Smooth muscle cell (in vitro differentiated cells): ENCODE measurements at regions not wholly inside any gene's neighbourhood (a gene's known extent, or its start where the extent isn't known, plus 50 kb on each side); places are given as distances from the start of the nearest gene placed in this dataset.

Experiments
- DNase-seq: peaks from one replicate; lab custom pipeline; 2025; ENCODE audit not compliant: unreplicated experiment; lab: John Stamatoyannopoulos, UW
- H2AFZ ChIP-seq: fragments of 200-600 bp; sonication (generic); 2 replicates; pipeline ENCODE4 v1.6.0; 2016; ENCODE audit warnings: antibody characterized with exemption, low read depth, mild to moderate bottlenecking
- H3F3A ChIP-seq: fragments of 200-600 bp; sonication (generic); 2 replicates; pipeline ENCODE4 v1.6.0; 2017; ENCODE audit warnings: antibody characterized with exemption, low read depth
- H3K27ac ChIP-seq: fragments of 200-600 bp; sonication (generic); 2 replicates; pipeline ENCODE4 v1.5.1; 2016; ENCODE audit warnings: low read depth, mild to moderate bottlenecking
- H3K27me3 ChIP-seq: fragments of 200-600 bp; sonication (generic); 2 replicates; pipeline ENCODE4 v1.6.1; 2016; ENCODE audit warnings: low read depth, mild to moderate bottlenecking
- H3K36me3 ChIP-seq: fragments of 200-600 bp; sonication (generic); 2 replicates; pipeline ENCODE4 v1.5.1; 2016; ENCODE audit warnings: low read depth
- H3K4me1 ChIP-seq: fragments of 200-600 bp; sonication (generic); 2 replicates; pipeline ENCODE4 v1.5.1; 2016; ENCODE audit warnings: low read depth
- H3K4me2 ChIP-seq: fragments of 200-600 bp; sonication (generic); 2 replicates; pipeline ENCODE4 v1.6.0; 2016; ENCODE audit warnings: mild to moderate bottlenecking
- H3K4me3 ChIP-seq: fragments of 200-600 bp; sonication (generic); 2 replicates; pipeline ENCODE4 v1.5.1; 2016; ENCODE audit warnings: mild to moderate bottlenecking
- H3K79me2 ChIP-seq: fragments of 200-600 bp; sonication (generic); 2 replicates; pipeline ENCODE4 v1.6.0; 2016; ENCODE audit warnings: low read depth, mild to moderate bottlenecking
- H3K9ac ChIP-seq: fragments of 200-600 bp; sonication (generic); 2 replicates; pipeline ENCODE4 v1.6.0; 2016; ENCODE audit warnings: low read depth
- H3K9me3 ChIP-seq: fragments of 200-600 bp; sonication (generic); replicated peaks from 2 replicates; pipeline ENCODE4 v1.5.1; 2016; ENCODE audit warnings: low read depth
- H4K20me1 ChIP-seq: fragments of 200-600 bp; sonication (generic); 2 replicates; pipeline ENCODE4 v1.6.0; 2016; ENCODE audit warnings: low read depth
- CTCF ChIP-seq: fragments of 200-600 bp; sonication (generic); IDR thresholded peaks from 2 replicates; pipeline ENCODE4 v1.5.1; 2017; ENCODE audit warnings: borderline replicate concordance, mild to moderate bottlenecking, antibody characterized with exemption; ENCODE audit not compliant: insufficient read depth, poor library complexity, severe bottlenecking
- WGBS: methylation state at CpG from one replicate; pipeline ENCODE4 v1.1.7; 2016; ENCODE audit warnings: low lambda C conversion rate; 5-methylcytosine and 5-hydroxymethylcytosine counted together

- Histone ChIP-seq H3K9me3 (no peaks in the 10 kb centered on the region), H3K4me3 (no peak overlapping the region), H4K20me1 (no peaks in the 10 kb centered on the region), H3K27me3 (no peaks in the 10 kb centered on the region), H3F3A (peaks cover 5% of the 10 kb centered on the region), H3K27ac (no peak overlapping the region), H3K36me3 (no peaks in the 10 kb centered on the region), H3K4me2 (no peak overlapping the region), H3K4me1 (peaks cover 6% of the 10 kb centered on the region), H3K9ac (no peak overlapping the region), H2AFZ (no peak overlapping the region), H3K79me2 (no peaks in the 10 kb centered on the region)
- 75% methylated on average over 5 of the region's 5 CpGs for WGBS
- TF ChIP-seq CTCF: no peak
- DNase-seq: no peak
Measured at GRCh38 chr18:28789502-28789901, 612.6 kb upstream of the CDH2 start.

GRCh38 chr18:28786926-28787325 lies 610.0 kb upstream of the CDH2 start:
- H3K36me3 ChIP-seq: no peaks in the 10 kb centered on the region
- no peaks in the 10 kb centered on the region for H3K27me3 ChIP-seq
- WGBS: 15% methylated on average over 3 of the region's 3 CpGs
- no peaks in the 10 kb centered on the region for H3K9me3 ChIP-seq
- no peaks in the 10 kb centered on the region for H3K79me2 ChIP-seq
- peaks cover 5% of the 10 kb centered on the region for H3F3A ChIP-seq
- no peak overlapping the region for H3K27ac ChIP-seq
- no peak overlapping the region for H3K4me3 ChIP-seq
- no peak overlapping the region for H3K4me2 ChIP-seq
- H3K9ac ChIP-seq: no peak overlapping the region
- no peaks in the 10 kb centered on the region for H3K4me1 ChIP-seq
- peak overlapping the region; percentile 24 for H2AFZ ChIP-seq
- no peak for TF ChIP-seq CTCF
- H4K20me1 ChIP-seq: no peaks in the 10 kb centered on the region
- no peak for DNase-seq

- H3K36me3 ChIP-seq: no peaks in the 10 kb centered on the region
- H3K9ac ChIP-seq: no peak overlapping the region
- no peaks in the 10 kb centered on the region for H3K4me1 ChIP-seq
- no peaks in the 10 kb centered on the region for H3K27me3 ChIP-seq
- no peaks in the 10 kb centered on the region for H3K9me3 ChIP-seq
- no peaks in the 10 kb centered on the region for H4K20me1 ChIP-seq
- 56% methylated on average over 4 of the region's 4 CpGs for WGBS
- no peaks in the 10 kb centered on the region for H3K79me2 ChIP-seq
- TF ChIP-seq CTCF: no peak
- DNase-seq: no peak
- peaks cover 2% of the 10 kb centered on the region for H3F3A ChIP-seq
- peak overlapping the region; percentile 59 for H2AFZ ChIP-seq
- H3K4me3 ChIP-seq: no peak overlapping the region
- no peak overlapping the region for H3K27ac ChIP-seq
- H3K4me2 ChIP-seq: no peak overlapping the region
Measured at GRCh38 chr18:28781616-28782362, 604.9 kb upstream of the CDH2 start.

GRCh38 chr18:28778706-28779105 lies 601.8 kb upstream of the CDH2 start:
- 95% methylated on average over 14 of the region's 14 CpGs for WGBS
- no peak overlapping the region for H3K4me3 ChIP-seq
- no peak overlapping the region for H3K4me2 ChIP-seq

More at GRCh38 chr18:28778706-28779105, 601.8 kb upstream of the CDH2 start:
- Histone ChIP-seq H2AFZ (no peak overlapping the region), H4K20me1 (no peaks in the 10 kb centered on the region), H3K27me3 (no peaks in the 10 kb centered on the region), H3K27ac (no peak overlapping the region), H3K36me3 (no peaks in the 10 kb centered on the region), H3K9ac (no peak overlapping the region), H3K79me2 (no peaks in the 10 kb centered on the region), H3K9me3 (no peaks in the 10 kb centered on the region), H3K4me1 (no peaks in the 10 kb centered on the region), H3F3A (no peaks in the 10 kb centered on the region)
- DNase-seq: no peak
- no peak for TF ChIP-seq CTCF
